RWPE1 (cell line): ENCODE measurements at regions not wholly inside any gene's neighbourhood (a gene's known extent, or its start where the extent isn't known, plus 50 kb on each side); places are given as distances from the start of the nearest gene placed in this dataset.

Experiments used
- CTCF ChIA-PET: fragments of 350-600 bp; sonication (Branson Sonifier 250); formaldehyde crosslinking; extraction: SDS; loops from one replicate; lab custom pipeline; 2021; lab: Yijun Ruan, JAX
- POLR2A ChIA-PET: fragments of 400-600 bp; formaldehyde crosslinking; extraction: SDS; loops from one replicate; lab custom pipeline; 2020; ENCODE audit warnings: antibody characterized with exemption; ENCODE audit not compliant: low non-redundant PET; lab: Yijun Ruan, JAX
- DNase-seq: peaks from one replicate; pipeline ENCODE4 v3.0.0; 2012; ENCODE audit warnings: low spot score
- H3K27ac ChIP-seq: fragments of 450-650 bp; 2 replicates; pipeline ENCODE4 v1.5.1; 2017
- CTCF ChIP-seq: fragments of 450-650 bp; conservative IDR thresholded peaks from 2 replicates; pipeline ENCODE4 v1.5.1; 2017; ENCODE audit warnings: low read depth, mild to moderate bottlenecking

- H3K27ac ChIP-seq = no peak overlapping the region
- TF ChIP-seq CTCF = no peak
- DNase-seq = no peak
- ChIA-PET CTCF (no interaction called here), POLR2A (no interaction called here)
Observed at GRCh38 chr10:21196822-21197395, 299.8 kb upstream of the NEBL start.

- ChIA-PET POLR2A (no interaction called here), CTCF (interaction anchor here (0.6 kb wide), 1 partner anchor 1022 kb away, joined by 3 read pairs; no protein-coding TSS in a partner anchor)
- DNase-seq = peak; percentile 52
- no peak overlapping the region for H3K27ac ChIP-seq
- TF ChIP-seq CTCF = no peak
Observed at GRCh38 chr10:21195252-21195651, 298.1 kb upstream of the NEBL start.

GRCh38 chr10:21194510-21194993 lies 297.4 kb upstream of the NEBL start:
- no peak overlapping the region for H3K27ac ChIP-seq
- CTCF ChIA-PET = no interaction called here
- POLR2A ChIA-PET = no interaction called here
- TF ChIP-seq CTCF = no peak
- DNase-seq = peak; percentile 47

- CTCF ChIA-PET = interaction anchor here (0.6 kb wide), 1 partner anchor 104 kb away, joined by 3 read pairs; no protein-coding TSS in a partner anchor
- POLR2A ChIA-PET = no interaction called here
- H3K27ac ChIP-seq = no peak overlapping the region
- no peak for DNase-seq
- TF ChIP-seq CTCF = no peak
Observed at GRCh38 chr10:21193196-21193595, 296.1 kb upstream of the NEBL start.

GRCh38 chr10:21191512-21191911 lies 294.4 kb upstream of the NEBL start:
- ChIA-PET POLR2A (no interaction called here), CTCF (no interaction called here)
- peak; percentile 13 for DNase-seq
- TF ChIP-seq CTCF = no peak
- H3K27ac ChIP-seq = no peak overlapping the region

- CTCF ChIA-PET = interaction anchor here (0.6 kb wide), 1 partner anchor 94 kb away, joined by 3 read pairs; no protein-coding TSS in a partner anchor
- H3K27ac ChIP-seq = no peak overlapping the region
Observed at GRCh38 chr10:21184984-21185383, 287.9 kb upstream of the NEBL start.

More at GRCh38 chr10:21184984-21185383, 287.9 kb upstream of the NEBL start:
- POLR2A ChIA-PET = interaction anchor here (0.6 kb wide), 1 partner anchor 603 kb away, joined by 7 read pairs; no protein-coding TSS in a partner anchor
- no peak for DNase-seq
- no peak for TF ChIP-seq CTCF
